NCI-H187 (cell line): ENCODE measurements at regions not wholly inside any gene's neighbourhood (a gene's known extent, or its start where the extent isn't known, plus 50 kb on each side); places are given as distances from the start of the nearest gene placed in this dataset.
"Not testable (repeated sequence)": the region's sequence is repeated elsewhere in the genome, so short reads cannot be mapped to it uniquely, and the experiment has no call there.

ENCODE experiments used
- DNase-seq, 2 experiments: peaks; one replicate each; lab custom pipeline; 2025; lab: John Stamatoyannopoulos, UW

DNA sequence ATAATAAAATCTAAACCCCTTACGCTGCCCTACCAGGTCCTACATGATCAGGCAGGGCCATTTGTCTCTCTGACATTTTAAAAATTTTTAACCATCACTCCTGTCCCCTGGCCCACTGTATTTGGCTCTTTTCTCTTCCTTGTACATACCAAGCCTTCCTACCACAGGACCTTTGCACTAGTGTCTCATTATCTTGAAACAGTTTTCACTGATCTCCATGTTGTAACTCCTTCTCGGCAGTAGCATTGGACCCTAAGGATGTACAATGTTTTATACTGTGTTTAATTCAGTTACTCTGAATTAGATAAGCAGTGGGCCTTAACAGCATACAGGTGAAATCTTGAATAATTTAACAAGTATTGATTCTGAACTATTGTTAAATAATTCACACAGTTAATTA is 330.7 kb downstream of the UTRN start:
- no peak for DNase-seq

DNA sequence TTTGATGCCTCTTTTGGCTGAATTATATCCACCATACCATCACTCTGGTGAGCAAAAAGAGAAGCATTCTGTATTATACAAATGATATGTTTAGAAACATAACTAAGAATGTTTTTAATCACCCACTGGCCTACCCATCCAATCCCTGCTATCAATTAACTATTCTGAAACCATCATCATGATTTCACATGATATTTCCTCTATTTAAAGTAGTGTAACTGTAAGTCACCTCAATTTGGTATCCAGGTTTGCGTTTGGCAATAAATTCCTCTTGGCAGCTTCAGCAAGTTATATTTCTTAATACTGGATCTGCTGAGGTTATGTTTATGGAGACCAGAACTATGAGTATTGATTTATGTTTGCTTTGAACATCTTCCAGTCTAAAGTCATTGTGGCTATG is 332.1 kb downstream of the UTRN start:
- no peak for DNase-seq

GRCh38 chr6:144617708-144618107 is 332.6 kb downstream of the UTRN start:
- no peak for DNase-seq

DNA sequence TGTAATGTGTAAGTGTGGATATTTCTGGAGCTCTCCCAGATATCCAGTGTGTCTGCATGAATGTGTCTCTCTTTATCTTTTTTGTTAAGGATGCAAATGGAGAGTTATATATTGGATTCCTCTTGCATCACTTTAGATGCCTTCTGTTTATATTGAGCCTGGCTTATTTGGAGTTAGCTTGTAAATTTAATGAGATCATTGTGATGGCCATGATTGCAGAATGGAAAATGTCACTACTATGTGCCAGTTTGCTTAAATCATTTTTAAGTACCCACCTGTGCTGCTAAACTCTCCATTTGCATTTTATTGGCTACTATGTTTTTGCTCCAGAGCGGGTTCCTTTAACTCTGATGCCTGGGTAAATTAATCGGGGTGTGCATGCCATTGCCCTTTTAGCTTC is 334.8 kb downstream of the UTRN start:
- DNase-seq: no peak

GRCh38 chr6:144621332-144621731 is 336.2 kb downstream of the UTRN start:
- DNase-seq: no peak

- no peak for DNase-seq
Observed at GRCh38 chr6:144624246-144624645, 339.1 kb downstream of the UTRN start.

DNA sequence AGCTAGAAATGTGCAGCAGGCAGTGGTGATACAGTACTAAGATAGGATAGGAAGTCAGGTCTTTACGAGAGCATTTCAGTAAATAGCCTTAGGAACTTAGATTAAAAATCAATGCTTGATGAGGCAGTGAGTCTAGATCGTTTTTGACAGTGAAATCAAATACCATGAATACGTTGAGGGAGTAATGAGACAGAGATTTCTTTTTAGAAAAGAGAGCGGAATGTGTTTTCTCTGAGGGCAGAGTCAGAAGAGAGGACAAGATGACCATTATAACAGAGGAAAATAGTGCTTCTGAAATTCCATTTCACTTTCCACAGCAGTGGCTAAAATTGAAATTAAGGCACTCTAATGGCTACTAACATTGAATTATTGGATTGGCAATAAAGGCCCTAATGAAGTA is 339.6 kb downstream of the UTRN start:
- no peak for DNase-seq

GRCh38 chr6:144630857-144631256 is 345.7 kb downstream of the UTRN start:
- DNase-seq: no peak

- DNase-seq: no peak
Observed at GRCh38 chr6:144632266-144632665, 347.1 kb downstream of the UTRN start.

- no peak for DNase-seq
Observed at GRCh38 chr6:144633886-144634285, 348.8 kb downstream of the UTRN start.

- DNase-seq: no peak
Observed at GRCh38 chr6:144634371-144634770, 349.2 kb downstream of the UTRN start.

- no peak for DNase-seq
Observed at GRCh38 chr6:144635051-144635450, 349.9 kb downstream of the UTRN start.

- DNase-seq: not testable (repeated sequence)
Observed at GRCh38 chr6:144636025-144636424, 350.9 kb downstream of the UTRN start.

- no peak for DNase-seq
Observed at GRCh38 chr6:144637541-144637940, 352.4 kb downstream of the UTRN start.

DNA sequence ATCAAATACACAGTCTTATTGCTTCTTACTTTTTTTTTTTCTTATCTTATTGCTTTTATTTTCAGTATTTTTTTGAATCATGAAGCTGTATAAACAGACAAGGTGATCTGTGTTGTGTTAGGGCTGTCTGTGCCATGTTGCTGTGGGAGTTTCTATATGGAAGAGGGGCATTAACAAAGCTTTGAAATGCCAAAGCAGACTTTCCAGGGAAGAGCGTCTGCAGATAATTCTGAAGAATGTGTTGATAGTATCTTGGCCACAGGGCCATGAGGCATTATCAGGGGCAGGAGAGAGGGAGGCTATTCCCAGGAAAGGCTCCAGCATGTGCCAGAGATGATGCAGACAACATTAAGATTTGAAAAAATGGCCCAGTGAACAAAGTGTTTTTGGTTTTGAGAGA is 354.5 kb downstream of the UTRN start:
- DNase-seq: no peak

DNA sequence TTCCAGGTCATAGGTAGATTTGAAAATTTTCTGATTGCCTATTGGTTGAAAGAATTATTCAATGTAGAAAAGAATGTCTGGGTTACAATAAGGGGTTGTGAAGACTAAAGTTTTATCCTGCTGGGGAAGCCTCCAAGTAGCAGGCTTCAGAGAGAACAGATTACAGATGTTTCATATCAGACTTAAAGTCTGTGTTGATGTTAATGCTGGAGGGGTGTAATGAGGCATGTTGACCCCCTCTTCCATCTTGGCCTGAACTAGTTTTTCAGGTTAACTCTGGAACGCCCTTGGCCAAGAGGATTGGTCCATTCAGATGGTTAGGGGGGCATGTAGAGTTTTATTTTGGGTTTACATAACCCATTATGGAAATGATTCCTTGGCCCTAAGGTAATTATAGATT is 356.2 kb downstream of the UTRN start:
- no peak for DNase-seq

DNA sequence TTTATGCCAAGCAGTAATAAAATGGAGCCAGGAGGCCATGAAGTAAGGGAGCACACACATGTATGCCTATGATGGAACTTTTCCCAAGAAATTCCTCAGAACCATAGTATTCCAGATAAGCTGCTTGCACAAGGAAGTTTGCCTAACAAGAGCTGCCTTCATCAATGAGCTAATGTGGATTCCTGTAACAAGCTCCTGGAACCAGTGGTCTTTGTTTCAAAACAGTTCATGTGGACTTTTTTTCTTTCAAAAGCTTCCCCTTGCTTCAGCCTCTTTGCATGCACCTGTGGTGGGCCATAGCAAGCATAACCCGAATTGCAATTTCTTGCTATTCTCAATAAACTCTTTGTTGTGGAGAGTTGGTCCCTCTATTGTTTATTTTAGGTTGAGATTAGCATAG is 359.6 kb downstream of the UTRN start:
- DNase-seq: no peak

DNA sequence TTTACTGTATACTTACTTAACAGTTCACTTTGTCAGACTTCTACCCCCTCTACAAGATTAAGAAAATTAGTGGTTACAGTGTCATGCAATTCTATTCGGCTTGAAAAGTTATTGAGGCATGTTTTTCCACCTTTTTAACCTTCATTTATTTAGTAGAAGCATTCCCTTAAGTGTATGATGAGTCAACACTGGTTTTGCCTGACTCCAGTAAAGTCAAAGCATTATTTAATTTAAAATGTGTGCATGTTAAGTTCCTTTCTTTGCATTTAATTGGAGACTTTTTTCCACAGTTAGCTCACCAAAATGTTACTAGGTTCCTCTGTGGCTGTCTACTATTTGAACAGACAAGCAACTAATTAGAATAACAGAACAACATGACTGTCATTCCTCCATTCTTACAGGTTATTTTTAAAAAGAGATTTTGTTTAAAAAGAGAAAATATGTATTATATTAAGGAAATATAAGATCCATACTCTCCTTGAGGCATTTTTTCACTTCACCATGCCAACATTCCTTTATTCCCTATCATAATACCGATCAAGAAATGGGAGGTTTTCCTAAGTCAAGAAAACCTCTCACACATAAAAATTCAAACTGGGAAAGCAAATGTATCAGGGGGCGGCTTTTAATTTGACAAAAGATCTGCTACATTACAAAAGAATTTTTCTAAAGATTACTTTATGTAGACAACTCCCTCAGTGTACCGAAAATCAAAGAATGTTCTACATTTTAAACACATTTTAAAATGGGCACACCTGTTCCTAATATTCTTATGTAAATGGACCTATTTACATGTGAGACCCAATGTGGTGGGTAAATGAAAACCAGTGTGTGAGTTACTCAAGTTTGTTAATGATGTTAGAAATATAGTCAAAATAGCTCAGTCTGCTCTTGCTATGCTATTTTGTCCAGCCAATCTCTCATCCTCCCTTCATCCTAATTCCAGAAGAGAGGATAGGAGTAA is 361.2 kb downstream of the UTRN start:
- DNase-seq: no peak

- DNase-seq: no peak
Observed at GRCh38 chr6:144647406-144647964, 362.4 kb downstream of the UTRN start.

- no peak for DNase-seq
Observed at GRCh38 chr6:144647971-144648651, 363.0 kb downstream of the UTRN start.

DNA sequence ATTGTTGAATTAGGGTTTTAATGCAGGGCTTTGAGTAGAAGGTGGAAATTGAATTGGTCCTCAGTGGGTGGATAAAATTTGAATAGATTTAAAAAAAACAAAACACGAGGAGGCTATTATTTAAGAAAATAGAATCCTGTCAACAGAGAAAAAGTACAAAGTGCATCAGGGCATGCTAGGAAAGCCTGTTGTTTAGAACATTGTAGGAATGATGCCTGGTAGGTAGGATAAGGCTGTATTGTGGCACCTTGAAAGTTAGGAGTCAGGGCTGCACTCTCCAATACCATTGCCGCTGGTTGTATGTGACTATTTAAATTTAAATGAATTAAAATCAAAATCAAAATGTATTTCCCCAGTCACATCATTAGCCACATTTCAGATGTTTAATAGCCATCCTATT is 363.9 kb downstream of the UTRN start:
- no peak for DNase-seq

GRCh38 chr6:144651234-144651633 is 366.1 kb downstream of the UTRN start:
- DNase-seq: no peak

DNA sequence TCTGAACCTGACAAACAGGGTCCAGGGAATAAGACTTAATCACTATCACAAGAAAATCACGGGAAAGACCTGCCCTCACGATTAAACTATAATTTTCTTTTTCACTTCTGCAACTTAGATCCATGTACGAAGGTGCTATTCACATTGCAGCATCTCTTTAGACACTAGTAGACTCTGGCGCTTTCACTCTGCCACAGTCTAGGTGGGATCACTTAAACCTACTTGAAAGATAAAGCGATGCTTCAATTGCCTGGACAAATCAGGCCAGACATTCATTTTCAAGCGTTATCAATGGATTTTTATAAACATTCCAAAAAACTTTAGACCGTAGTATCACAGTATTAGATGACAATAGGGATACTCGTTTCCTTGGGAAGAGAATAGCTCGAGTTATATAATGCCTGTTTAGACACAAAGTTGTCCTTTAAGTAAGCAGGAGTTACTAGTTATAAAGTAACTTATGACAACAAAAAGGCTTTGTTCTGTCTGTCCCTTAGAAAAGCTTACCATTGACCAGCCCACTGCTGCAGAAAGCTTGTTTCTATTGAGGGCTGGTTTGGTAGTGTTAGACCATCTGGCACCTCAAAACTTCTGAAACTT is 367.3 kb downstream of the UTRN start:
- DNase-seq: no peak
